ENCODE measurements at regions not wholly inside any gene's neighbourhood (a gene's known extent, or its start where the extent isn't known, plus 50 kb on each side); places are given as distances from the start of the nearest gene placed in this dataset.

GRCh38 chr18:61236356-61237057 lies 96.7 kb upstream of the CDH20 start:
- no peaks in the 10 kb centered on the region; a peak in 2 of 5 replicates for H3K9me3 Mint-ChIP-seq
- no peak overlapping the region for H3K27ac ChIP-seq (ENCODE audit: insufficient read length, low read depth, low read length)
- no peak overlapping the region for H4K5ac ChIP-seq (ENCODE audit: insufficient read length, low read depth, low read length)
- peaks cover 2% of the 10 kb centered on the region; the same call in 1 of the 2 replicates for H3K27me3 Mint-ChIP-seq (ENCODE audit: low read depth)
- WGBS (ENCODE audit: extremely low coverage, insufficient read length, low lambda C conversion rate), result no CpG with 5 or more reads among the region's 7 CpGs
- no peak for DNase-seq
- no peaks in the 10 kb centered on the region for H3K23me2 ChIP-seq (ENCODE audit: insufficient read length, low read depth, low read length, poor library complexity, severe bottlenecking)
- no peak overlapping the region for H4K91ac ChIP-seq (ENCODE audit: insufficient read length, low read depth, low read length)
- no peak overlapping the region for H3K27ac Mint-ChIP-seq
- no peaks in the 10 kb centered on the region for H3K36me3 Mint-ChIP-seq (ENCODE audit: insufficient read depth in 1 of 3, low read depth in 3 of 3)
- H3K56ac ChIP-seq (ENCODE audit: insufficient read length, low read depth, low read length), result no peak overlapping the region
- H3K9me3 ChIP-seq (ENCODE audit: control insufficient read depth, low read depth, low read length), result no peaks in the 10 kb centered on the region
- H3K18ac ChIP-seq (ENCODE audit: insufficient read length, low read depth, low read length), result no peak overlapping the region
- no peak overlapping the region for H2BK20ac ChIP-seq (ENCODE audit: low read depth, low read length, poor library complexity, severe bottlenecking)
- H2BK5ac ChIP-seq (ENCODE audit: insufficient read length, low read length), result no peak overlapping the region
- no peaks in the 10 kb centered on the region for H3K4me1 Mint-ChIP-seq
- no peak overlapping the region for H3T11ph ChIP-seq (ENCODE audit: low read length)
- H3K14ac ChIP-seq (ENCODE audit: insufficient read depth, low read length), result no peak overlapping the region
- no peak overlapping the region for H4K8ac ChIP-seq (replicated peaks; ENCODE audit: insufficient read length, low read depth, low read length)
- H4K20me1 ChIP-seq (ENCODE audit: control insufficient read depth, insufficient read depth, insufficient read length), result no peaks in the 10 kb centered on the region
- H2BK15ac ChIP-seq (ENCODE audit: low read depth, low read length), result no peak overlapping the region
- no peak overlapping the region for H3K23ac ChIP-seq (ENCODE audit: insufficient read length, low read depth, low read length)
- no peaks in the 10 kb centered on the region for H3K27me3 ChIP-seq (ENCODE audit: insufficient read depth, low read length)
- H3K4me1 ChIP-seq (ENCODE audit: insufficient read depth, low read length), result no peaks in the 10 kb centered on the region
- H3K4me2 ChIP-seq (ENCODE audit: insufficient read depth, insufficient read length, low read length), result no peak overlapping the region
- no peaks in the 10 kb centered on the region for H3K79me2 ChIP-seq (ENCODE audit: insufficient read depth, low read length)
- H3K79me1 ChIP-seq (ENCODE audit: insufficient read depth, low read depth, low read length, poor library complexity, severe bottlenecking), result no peaks in the 10 kb centered on the region
- H3K4ac ChIP-seq (ENCODE audit: low read depth, low read length), result no peak overlapping the region
- no peak overlapping the region for H2BK120ac ChIP-seq (ENCODE audit: low read depth, low read length, poor library complexity, severe bottlenecking)
- no peak overlapping the region for H2AK5ac ChIP-seq (ENCODE audit: insufficient read length, low read length)
- no peak for TF ChIP-seq CTCF (conservative IDR thresholded peaks at IDR 0.05)
- no peak overlapping the region for H3K9ac ChIP-seq (ENCODE audit: extremely low read depth, insufficient read length, low read length)
- H2BK12ac ChIP-seq (ENCODE audit: insufficient read length, low read depth, low read length), result no peak overlapping the region
- no peak overlapping the region for H3K4me3 Mint-ChIP-seq
- H2AFZ ChIP-seq (ENCODE audit: low read length), result no peak overlapping the region
